Sigmoid colon (tissue), 6 donors: ENCODE measurements at regions not wholly inside any gene's neighbourhood (a gene's known extent, or its start where the extent isn't known, plus 50 kb on each side); places are given as distances from the start of the nearest gene placed in this dataset.
"Not testable (repeated sequence)": the region's sequence is repeated elsewhere in the genome, so short reads cannot be mapped to it uniquely, and the experiment has no call there.

Experiments used
- DNase-seq: peaks from one replicate; pipeline ENCODE4 v3.0.0-alpha.2; 2019
- H3K27ac ChIP-seq, 4 donors: fragments of 200-600 bp; sonication (generic); one replicate each; pipeline ENCODE4 v1.5.1; 2016 to 2019; ENCODE audit warnings: mild to moderate bottlenecking in 1 of 4
- H3K27me3 ChIP-seq, 3 donors: fragments of 200-600 bp; sonication (generic); one replicate each; pipeline ENCODE4 v1.5.1; 2019; ENCODE audit warnings: mild to moderate bottlenecking in 1 of 3
- H3K36me3 ChIP-seq, 4 donors: fragments of 200-600 bp; sonication (generic); one replicate each; pipeline ENCODE4 v1.5.1; 2016 to 2019
- H3K4me1 ChIP-seq, 4 donors: fragments of 200-600 bp; sonication (generic); one replicate each; pipeline ENCODE4 v1.5.1; 2017 to 2019
- H3K4me3 ChIP-seq, 4 donors: fragments of 200-600 bp; sonication (generic); one replicate each; pipeline ENCODE4 v1.5.1; 2017 to 2019; ENCODE audit warnings: mild to moderate bottlenecking in 2 of 4, moderate library complexity in 1 of 4
- H3K9me3 ChIP-seq, 4 donors: fragments of 200-600 bp in 3 of 4; sonication (generic) in 3 of 4; one replicate each; pipeline versions ENCODE4 v1.5.1 to v1.6.1; 2013 to 2019
- CTCF ChIP-seq, 4 experiments: fragments of 450-650 bp in 3 of 4; fragments of 200-600 bp in 1 of 4; IDR thresholded peaks; one replicate each; pipeline ENCODE4 v1.5.1; 2016 to 2019; ENCODE audit warnings: antibody characterized with exemption in 4 of 4, mild to moderate bottlenecking in 3 of 4, moderate library complexity in 2 of 4
- EP300 ChIP-seq, 4 donors: sonication (generic); formaldehyde crosslinking; IDR thresholded peaks; one replicate each; pipeline ENCODE4 v1.6.1; 2017; ENCODE audit warnings: antibody characterized with exemption in 4 of 4
- POLR2A ChIP-seq, 2 donors: fragments of 450-650 bp; IDR thresholded peaks; one replicate each; pipeline ENCODE4 v1.6.1; 2016; ENCODE audit warnings: antibody characterized with exemption in 2 of 2, mild to moderate bottlenecking in 2 of 2, moderate library complexity in 2 of 2
- POLR2AphosphoS5 ChIP-seq, 4 donors: sonication (generic); formaldehyde crosslinking; IDR thresholded peaks; one replicate each; pipeline ENCODE4 v1.6.1; 2017; ENCODE audit warnings: antibody characterized with exemption in 4 of 4
- WGBS, 2 donors: extraction: QIAGEN DNeasy Blood & Tissue Kit; methylation state at CpG; one replicate each; pipeline ENCODE4 v1.1.7; 2013; 5-methylcytosine and 5-hydroxymethylcytosine counted together
- intact Hi-C: fragments of 100-400 bp; cut with DNase I; formaldehyde crosslinking; loops from one replicate; pipeline ENCODE4 v1.15.1; 2023
- donor health status: healthy with polysubstance abuse.
- donor health status: healthy.

GRCh38 chr3:80978216-80978969 is 783.1 kb downstream of the GBE1 start:
- Histone ChIP-seq H3K27ac (no peak overlapping the region), H3K4me1 (no peaks in the 10 kb centered on the region), H3K36me3 (no peaks in the 10 kb centered on the region), H3K9me3 (no peaks in the 10 kb centered on the region), H3K27me3 (no peaks in the 10 kb centered on the region), H3K4me3 (no peak overlapping the region)
- TF ChIP-seq POLR2AphosphoS5 (IDR thresholded peaks at IDR 0.05): no peak
- no peak for TF ChIP-seq POLR2A (IDR thresholded peaks at IDR 0.05)
- TF ChIP-seq EP300 (IDR thresholded peaks at IDR 0.05): no peak
- TF ChIP-seq CTCF (IDR thresholded peaks at IDR 0.05): no peak
- DNase-seq: no peak
- intact Hi-C loops: no loop called here
- WGBS, 2 donors: 72 to 76% methylated on average over 4 of the region's 4 CpGs

- DNase-seq: no peak
- Histone ChIP-seq H3K4me3 (no peak overlapping the region), H3K36me3 (no peaks in the 10 kb centered on the region), H3K27ac (no peak overlapping the region), H3K27me3 (no peaks in the 10 kb centered on the region), H3K4me1 (no peaks in the 10 kb centered on the region), H3K9me3 (no peaks in the 10 kb centered on the region)
- intact Hi-C loops: no loop called here
- no peak for TF ChIP-seq EP300 (IDR thresholded peaks at IDR 0.05)
- TF ChIP-seq POLR2AphosphoS5 (IDR thresholded peaks at IDR 0.05): no peak
- TF ChIP-seq POLR2A (IDR thresholded peaks at IDR 0.05): no peak
- no peak for TF ChIP-seq CTCF (IDR thresholded peaks at IDR 0.05)
- WGBS, 2 donors: 86 to 88% methylated on average over 1 of the region's 1 CpG
These were observed 791.2 kb downstream of the GBE1 start for GRCh38 chr3:80970292-80970691.

GRCh38 chr3:80929576-80929975 is 831.9 kb downstream of the GBE1 start:
- 75 to 94% methylated on average over 1 of the region's 1 CpG for WGBS, 2 donors
- no peaks in the 10 kb centered on the region for H3K27me3 ChIP-seq
- no peak overlapping the region for H3K27ac ChIP-seq
- intact Hi-C loops: no loop called here
- TF ChIP-seq POLR2A (IDR thresholded peaks at IDR 0.05) (no peak), CTCF (IDR thresholded peaks at IDR 0.05) (no peak), POLR2AphosphoS5 (IDR thresholded peaks at IDR 0.05) (no peak), EP300 (IDR thresholded peaks at IDR 0.05) (no peak)
- no peak for DNase-seq
- no peaks in the 10 kb centered on the region for H3K36me3 ChIP-seq
- no peaks in the 10 kb centered on the region for H3K4me1 ChIP-seq
- H3K9me3 ChIP-seq: no peaks in the 10 kb centered on the region
- H3K4me3 ChIP-seq: no peak overlapping the region

GRCh38 chr3:80914854-80915253 is 846.6 kb downstream of the GBE1 start:
- Histone ChIP-seq H3K27me3 (no peaks in the 10 kb centered on the region), H3K4me3 (no peak overlapping the region), H3K27ac (no peak overlapping the region), H3K4me1 (no peaks in the 10 kb centered on the region), H3K36me3 (no peaks in the 10 kb centered on the region), H3K9me3 (no peaks in the 10 kb centered on the region)
- TF ChIP-seq POLR2A (IDR thresholded peaks at IDR 0.05) (no peak), EP300 (IDR thresholded peaks at IDR 0.05) (no peak), POLR2AphosphoS5 (IDR thresholded peaks at IDR 0.05) (no peak), CTCF (IDR thresholded peaks at IDR 0.05) (no peak)
- intact Hi-C loops: no loop called here
- WGBS, 2 donors: 35 to 70% methylated on average over 4 of the region's 4 CpGs
- no peak for DNase-seq

- Histone ChIP-seq H3K9me3 (peaks cover 0 to 4% (median 0%) of the 10 kb centered on the region in 4 donors), H3K27ac (no peak overlapping the region), H3K4me3 (no peak overlapping the region), H3K4me1 (no peaks in the 10 kb centered on the region), H3K27me3 (no peaks in the 10 kb centered on the region), H3K36me3 (no peaks in the 10 kb centered on the region)
- intact Hi-C loops: no loop called here
- TF ChIP-seq POLR2A (IDR thresholded peaks at IDR 0.05) (no peak), EP300 (IDR thresholded peaks at IDR 0.05) (no peak), POLR2AphosphoS5 (IDR thresholded peaks at IDR 0.05) (no peak), CTCF (IDR thresholded peaks at IDR 0.05) (no peak)
- no peak for DNase-seq
These were observed 863.2 kb downstream of the GBE1 start for GRCh38 chr3:80898211-80898610.

- WGBS, 2 donors: 71 to 75% methylated on average over 12 of the region's 12 CpGs
- H3K27ac ChIP-seq, intact Hi-C loops, H3K9me3 ChIP-seq, H3K36me3 ChIP-seq, DNase-seq, H3K4me1 ChIP-seq, H3K4me3 ChIP-seq, H3K27me3 ChIP-seq: not testable (repeated sequence)
These were observed 864.4 kb downstream of the GBE1 start for GRCh38 chr3:80897005-80897404.
